ENCODE measurements at regions not wholly inside any gene's neighbourhood (a gene's known extent, or its start where the extent isn't known, plus 50 kb on each side); places are given as distances from the start of the nearest gene placed in this dataset.
"Not testable (repeated sequence)": the region's sequence is repeated elsewhere in the genome, so short reads cannot be mapped to it uniquely, and the experiment has no call there.

- no peak for DNase-seq (ENCODE audit: low read depth)
These were observed 120.2 kb upstream of the TMEM229A start for GRCh38 chr7:124152859-124153692.

DNA sequence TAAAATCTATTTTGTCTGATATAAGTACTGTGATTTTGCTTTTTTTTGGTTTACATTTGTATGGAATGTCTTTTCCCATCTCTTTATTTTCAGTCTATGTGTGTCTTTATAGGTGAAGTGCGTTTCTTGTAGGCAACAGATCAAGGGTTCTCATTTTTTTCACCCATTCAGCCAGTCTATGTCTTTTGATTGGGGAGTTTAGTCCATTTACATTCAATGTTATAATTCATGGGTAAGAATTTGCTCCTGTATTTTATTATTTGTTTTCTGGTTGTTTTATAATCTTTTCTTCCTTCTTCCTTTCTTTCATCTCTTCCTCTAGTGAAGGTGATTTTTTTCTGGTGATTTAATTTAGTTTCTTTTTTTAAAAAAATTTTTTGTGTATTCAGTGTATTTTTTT is 104.8 kb upstream of the TMEM229A start:
- DNase-seq (ENCODE audit: low read depth), result no peak

DNA sequence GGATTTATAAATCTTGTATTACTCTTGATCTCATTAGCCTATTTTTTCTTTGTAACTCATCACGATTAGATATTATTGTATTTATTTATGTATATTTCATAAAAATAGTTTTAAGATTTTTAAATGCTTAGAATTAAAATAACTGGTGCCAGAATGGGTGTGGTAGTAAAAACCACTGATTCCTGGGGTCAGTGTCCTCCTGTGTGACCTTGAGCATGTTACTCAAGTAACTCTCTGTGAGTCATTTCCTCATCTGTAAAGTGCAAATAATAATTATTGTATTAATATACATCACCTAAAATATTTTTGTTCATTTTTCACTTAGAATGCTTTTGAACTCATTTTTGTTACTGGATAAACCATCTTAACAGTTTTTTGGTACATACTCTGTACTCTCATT is 91.3 kb upstream of the TMEM229A start:
- DNase-seq (ENCODE audit: low read depth), result no peak

GRCh38 chr7:124120911-124121310 is 88.0 kb upstream of the TMEM229A start:
- no peak for DNase-seq (ENCODE audit: low read depth)

GRCh38 chr7:124113045-124113444 is 80.2 kb upstream of the TMEM229A start:
- DNase-seq (ENCODE audit: low read depth), result no peak

GRCh38 chr7:124106575-124106974 is 73.7 kb upstream of the TMEM229A start:
- DNase-seq (ENCODE audit: low read depth), result no peak

DNA sequence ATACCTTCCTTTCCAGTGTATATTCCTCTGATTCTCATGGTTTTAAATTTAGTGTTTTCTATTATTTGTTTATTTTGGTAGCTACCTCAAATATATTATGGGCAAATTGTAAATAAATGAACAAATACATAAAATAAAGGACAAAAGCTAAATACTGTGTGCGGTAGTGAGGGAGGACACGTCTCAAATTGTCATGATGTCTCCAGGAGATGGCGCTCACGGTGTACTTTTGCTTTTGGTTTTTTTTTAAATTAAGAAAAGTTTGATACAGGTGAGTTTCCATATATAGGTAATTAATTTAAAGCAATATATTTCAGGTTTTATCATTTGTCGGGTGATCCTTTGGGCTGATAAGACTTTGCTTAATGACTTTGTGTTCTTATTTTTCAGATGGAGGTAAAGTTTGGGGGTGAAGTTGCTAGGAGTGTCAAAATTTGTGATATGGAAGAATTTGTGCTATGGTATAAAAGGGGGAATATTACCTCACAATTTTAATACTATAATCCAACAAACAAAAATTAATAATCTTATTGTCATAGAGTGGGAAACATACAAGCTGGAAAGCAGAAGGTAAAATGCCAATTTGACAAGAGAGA is 68.4 kb upstream of the TMEM229A start:
- DNase-seq (ENCODE audit: low read depth), result no peak

DNA sequence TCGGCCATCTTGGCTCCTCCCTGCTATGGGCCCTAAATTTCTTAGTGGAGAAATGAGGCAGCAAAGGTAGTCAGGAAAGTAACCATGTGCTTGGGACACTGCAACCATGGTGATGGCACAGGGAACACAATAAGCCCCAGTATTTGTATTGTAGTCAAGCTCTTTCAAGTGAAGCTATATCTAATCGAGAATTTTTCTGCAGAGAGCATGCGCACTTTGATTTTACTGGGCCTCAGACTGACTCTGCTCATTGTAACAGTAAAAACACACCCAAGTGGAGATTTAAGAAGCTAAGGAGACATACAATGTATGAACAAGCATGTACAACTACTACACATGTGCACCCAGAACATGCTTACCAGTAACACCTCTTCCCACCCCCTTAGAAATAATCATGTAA is 67.3 kb upstream of the TMEM229A start:
- DNase-seq (ENCODE audit: low read depth), result no peak

DNA sequence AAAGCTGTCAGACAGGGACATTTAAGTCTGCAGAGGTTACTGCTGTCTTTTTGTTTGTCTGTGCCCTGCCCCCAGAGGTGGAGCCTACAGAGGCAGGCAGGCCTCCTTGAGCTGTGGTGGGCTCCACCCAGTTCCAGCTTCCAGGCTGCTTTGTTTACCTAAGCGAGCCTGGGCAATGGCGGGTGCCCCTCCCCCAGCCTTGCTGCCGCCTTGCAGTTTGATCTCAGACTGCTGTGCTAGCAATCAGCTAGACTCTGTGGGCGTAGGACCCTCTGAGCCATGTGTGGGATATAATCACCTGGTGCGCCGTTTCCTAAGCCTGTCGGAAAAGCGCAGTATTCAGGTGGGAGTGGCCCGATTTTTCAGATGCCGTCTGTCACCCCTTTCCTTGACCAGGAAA is 66.7 kb upstream of the TMEM229A start:
- not testable (repeated sequence) for DNase-seq (ENCODE audit: low read depth)

DNA sequence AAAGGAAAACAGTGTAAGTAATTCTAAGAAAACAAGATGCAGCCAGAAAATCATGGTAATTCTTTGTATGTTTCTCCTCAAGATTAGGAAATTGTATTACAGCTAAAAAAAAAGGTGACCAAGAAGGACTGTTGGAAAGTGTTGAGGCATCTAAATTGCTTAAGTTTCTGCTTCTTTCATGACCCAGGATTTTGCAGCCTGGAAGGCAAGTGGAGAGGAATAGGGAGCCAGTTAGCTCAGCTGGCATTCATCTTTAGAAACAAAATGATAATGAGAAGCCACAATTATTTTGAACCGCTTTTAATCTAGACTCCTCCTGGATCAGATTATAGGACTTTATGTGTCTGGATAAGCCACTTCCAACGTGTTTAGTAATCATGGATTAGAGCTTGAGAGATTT is 56.8 kb upstream of the TMEM229A start:
- no peak for DNase-seq (ENCODE audit: low read depth)

- DNase-seq (ENCODE audit: low read depth), result no peak
These were observed 55.7 kb upstream of the TMEM229A start for GRCh38 chr7:124088590-124088989.

DNA sequence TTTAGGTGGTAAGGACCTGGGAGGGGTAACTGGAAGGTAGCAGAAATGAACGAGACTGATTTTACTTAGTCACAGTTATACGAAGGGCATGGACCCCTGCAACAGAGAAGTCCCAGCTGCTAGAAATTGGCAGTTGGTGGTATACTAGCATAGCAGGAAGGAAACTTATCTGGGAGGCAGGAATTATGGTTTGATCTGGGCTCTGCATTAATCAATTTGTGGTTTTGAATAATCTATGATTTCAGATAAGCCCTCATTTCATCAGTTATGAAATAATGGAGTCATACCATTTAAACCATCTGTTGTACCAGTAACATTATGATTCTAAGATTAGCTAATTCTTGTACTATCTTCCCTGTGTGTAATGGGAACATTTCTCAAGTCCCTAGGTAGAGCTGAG is 54.0 kb upstream of the TMEM229A start:
- DNase-seq (ENCODE audit: low read depth), result no peak

DNA sequence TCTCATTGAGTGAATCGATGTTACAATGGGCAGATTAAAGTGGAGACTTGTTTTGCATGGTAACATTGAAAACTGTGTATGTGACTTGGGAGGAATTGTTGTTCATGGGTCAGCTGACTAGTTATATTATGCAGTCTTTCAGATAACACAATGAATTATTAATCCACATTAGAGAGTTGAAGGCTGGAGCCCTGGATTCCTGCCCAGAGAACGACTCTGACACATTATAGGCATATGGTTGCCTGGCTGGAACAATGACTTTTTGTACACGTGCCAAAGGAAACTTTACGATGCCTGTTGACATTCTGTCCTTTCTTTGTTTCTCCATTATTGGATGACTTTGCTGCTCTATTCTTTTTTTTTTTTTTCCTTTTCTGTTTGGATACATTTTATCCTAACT is 52.3 kb upstream of the TMEM229A start:
- DNase-seq (ENCODE audit: low read depth), result no peak

DNA sequence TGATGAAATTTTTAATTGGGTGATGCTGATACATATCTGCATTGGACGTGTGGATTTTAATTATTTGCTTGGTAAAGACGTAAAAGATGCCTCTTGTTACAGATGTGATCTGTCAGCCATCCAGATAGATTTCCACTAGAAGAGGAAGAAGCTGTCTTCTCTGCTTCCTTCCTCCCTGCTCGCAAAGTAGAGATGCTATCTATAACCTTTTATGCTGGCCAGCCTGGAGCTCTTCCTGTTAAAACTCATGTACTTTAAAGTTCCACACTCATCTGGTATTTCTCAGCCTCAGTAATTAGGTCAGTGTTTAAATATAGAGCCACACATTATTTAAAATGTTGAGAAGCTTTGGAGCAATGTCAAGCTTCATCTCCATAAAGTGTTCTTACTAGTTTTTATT is 51.2 kb upstream of the TMEM229A start:
- no peak for DNase-seq (ENCODE audit: low read depth)

All from GM04503 (cell line).